HUDEP-2 (cell line): ENCODE measurements at regions not wholly inside any gene's neighbourhood (a gene's known extent, or its start where the extent isn't known, plus 50 kb on each side); places are given as distances from the start of the nearest gene placed in this dataset.
A peak's percentile ranks its signal among the peaks of the same experiment; 100 is the strongest.
"Not testable (repeated sequence)": the region's sequence is repeated elsewhere in the genome, so short reads cannot be mapped to it uniquely, and the experiment has no call there.

ENCODE experiments used
- DNase-seq, 76 experiments: peaks; one replicate each; lab custom pipeline; 2025; ENCODE audit not compliant: unreplicated experiment in 76 of 76; lab: John Stamatoyannopoulos, UW

GRCh38 chr11:13614918-13615317 is 53.5 kb upstream of the FAR1 start:
- not testable (repeated sequence) for DNase-seq

- DNase-seq: no peak
Observed at GRCh38 chr11:13608656-13609055, 59.8 kb upstream of the FAR1 start.

- DNase-seq: no peak
Observed at GRCh38 chr11:13606701-13607100, 61.8 kb upstream of the FAR1 start.

- no peak for DNase-seq
Observed at GRCh38 chr11:13603661-13604060, 64.8 kb upstream of the FAR1 start.

GRCh38 chr11:13602844-13603243 is 65.6 kb upstream of the FAR1 start:
- DNase-seq: no peak

GRCh38 chr11:13596611-13597326 is 71.7 kb upstream of the FAR1 start:
- no peak for DNase-seq

GRCh38 chr11:13595166-13595565 is 73.3 kb upstream of the FAR1 start:
- no peak for DNase-seq

GRCh38 chr11:13594044-13594443 is 74.4 kb upstream of the FAR1 start:
- DNase-seq: no peak

GRCh38 chr11:13578514-13579140 is 82.8 kb upstream of the PTH start:
- DNase-seq: no peak

GRCh38 chr11:13577881-13578280 is 82.1 kb upstream of the PTH start:
- no peak for DNase-seq

GRCh38 chr11:13576995-13577394 is 81.2 kb upstream of the PTH start:
- no peak for DNase-seq

GRCh38 chr11:13575385-13575784 is 79.6 kb upstream of the PTH start:
- DNase-seq: not testable (repeated sequence)

GRCh38 chr11:13567551-13567950 is 71.8 kb upstream of the PTH start:
- no peak for DNase-seq

- DNase-seq: no peak
Observed at GRCh38 chr11:13561860-13562259, 66.1 kb upstream of the PTH start.

- DNase-seq: peak in 3 of 76 experiments; percentile 11 to 16 (median 15)
Observed at GRCh38 chr11:13560341-13560740, 64.5 kb upstream of the PTH start.

- DNase-seq: peak in 17 of 76 experiments; percentile 3 to 51 (median 20)
Observed at GRCh38 chr11:13552784-13553183, 57.0 kb upstream of the PTH start.

- DNase-seq: no peak
Observed at GRCh38 chr11:13551834-13552233, 56.0 kb upstream of the PTH start.

GRCh38 chr11:13550761-13551160 is 55.0 kb upstream of the PTH start:
- no peak for DNase-seq

- not testable (repeated sequence) for DNase-seq
Observed at GRCh38 chr11:13546092-13546491, 50.3 kb upstream of the PTH start.
